Heart left ventricle (tissue), 16 donors: ENCODE measurements at regions not wholly inside any gene's neighbourhood (a gene's known extent, or its start where the extent isn't known, plus 50 kb on each side); places are given as distances from the start of the nearest gene placed in this dataset.
"Not testable (repeated sequence)": the region's sequence is repeated elsewhere in the genome, so short reads cannot be mapped to it uniquely, and the experiment has no call there.

Source experiments
- ATAC-seq, 4 donors: fragments of 200-7000 bp; cut with Tn5 transposase; one replicate each; pipeline ENCODE4 v1.9.1; 2020 to 2022; ENCODE audit warnings: moderate library complexity in 4 of 4, mild to moderate bottlenecking in 3 of 4, moderate number of reproducible peaks in 1 of 4
- DNase-seq, 5 donors: peaks; one replicate each; pipeline ENCODE4 v3.0.0-alpha.2; 2020
- H3K27ac ChIP-seq, 12 donors: fragments of 200-600 bp; sonication (generic) in 4 of 12; one replicate each; pipeline versions ENCODE4 v1.5.0 to v1.8.0; 2016 to 2022; ENCODE audit warnings: mild to moderate bottlenecking in 2 of 12
- H3K27me3 ChIP-seq, 9 donors: fragments of 200-600 bp; sonication (generic) in 2 of 9; one replicate each; pipeline versions ENCODE4 v1.5.1 to v1.8.0; 2016 to 2022; ENCODE audit warnings: mild to moderate bottlenecking in 3 of 9
- H3K36me3 ChIP-seq, 9 donors: fragments of 200-600 bp; sonication (generic) in 2 of 9; one replicate each; pipeline versions ENCODE4 v1.5.0 to v1.8.0; 2018 to 2022; ENCODE audit warnings: mild to moderate bottlenecking in 2 of 9
- H3K4me1 ChIP-seq, 12 donors: fragments of 200-600 bp; sonication (generic) in 4 of 12; one replicate each; pipeline versions ENCODE4 v1.5.0 to v1.8.0; 2016 to 2022; ENCODE audit warnings: mild to moderate bottlenecking in 3 of 12
- H3K4me3 ChIP-seq, 12 donors: fragments of 200-600 bp; sonication (generic) in 4 of 12; one replicate each; pipeline versions ENCODE4 v1.5.0 to v1.8.0; 2017 to 2022; ENCODE audit warnings: mild to moderate bottlenecking in 9 of 12, moderate library complexity in 4 of 12
- H3K9me3 ChIP-seq, 12 donors: fragments of 200-600 bp; sonication (generic) in 4 of 12; one replicate each; pipeline versions ENCODE4 v1.5.0 to v1.8.0; 2016 to 2022; ENCODE audit warnings: mild to moderate bottlenecking in 1 of 12
- CTCF ChIP-seq, 12 donors: fragments of 200-600 bp; sonication (generic) in 4 of 12; IDR thresholded peaks; one replicate each; pipeline versions ENCODE4 v1.5.0 to v1.8.0; 2018 to 2022; ENCODE audit warnings: antibody characterized with exemption in 12 of 12, mild to moderate bottlenecking in 5 of 12
- POLR2A ChIP-seq, 2 donors: fragments of 450-650 bp; IDR thresholded peaks; one replicate each; pipeline ENCODE4 v1.6.1; 2017; ENCODE audit warnings: antibody characterized with exemption in 2 of 2, mild to moderate bottlenecking in 2 of 2, moderate library complexity in 2 of 2
- WGBS, 4 donors: extraction: QIAGEN DNeasy Blood & Tissue Kit in 2 of 4; methylation state at CpG; one replicate each; pipeline versions ENCODE4 v1.1.5 to v1.1.7; 2013 to 2018; 5-methylcytosine and 5-hydroxymethylcytosine counted together
- intact Hi-C, 10 donors: fragments of 100-400 bp; cut with DNase I; formaldehyde crosslinking; loops; one replicate each; pipeline versions ENCODE4 v1.11.1 to v1.14.2; 2022
- donor health status: ischemic (EF 13 %, LVEDD 7.1; RV severe dilation, severe dysfunction).
- donor health status: healthy with polysubstance abuse.
- donor health status: DM: no; HTN: yes; CAD: no.
- donor health status: DM: no; HTN: no; CAD: no.
- donor health status: ischemic (EF 25% LVEDD 6.9; RV normal size, moderate dysfunction).
- donor health status: ischemic (EF 25% LVEDD 5.7; RV mildly dilated, moderate dysfunction).
- donor health status: healthy.
- donor health status: DM: yes; HTN: yes; CAD: no.
- donor health status: ischemic (EF 35%, LVEDD 5.7; RV mildly dilated, moderate dysfunction).
- donor health status: nonischemic (EF 11% LVEDD 7.7; RV severe dilation, severe dysfunction).
- donor health status: DM: yes; HTN: yes; CAD: no.
- donor health status: PGD.
- donor health status: ischemic (EF 29% LVEDD 5.4; RV normal size, mild dysfunction).
- donor health status: nonischemic (EF 23%, LVEDD 6.1; RV moderate dilation, normal function).

GRCh38 chr1:116297495-116298212 is 75.4 kb upstream of the ATP1A1 start:
- peak in 1 of 4 donors; percentile 45 for ATAC-seq
- no peak overlapping the region for H3K4me3 ChIP-seq
- WGBS, 4 donors: 92 to 96% (median 94%) methylated on average over 14 to 18 of the region's 18 CpGs
- no peaks in the 10 kb centered on the region for H3K4me1 ChIP-seq
- peaks cover 0 to 6% (median 0%) of the 10 kb centered on the region in 12 donors for H3K9me3 ChIP-seq
- H3K36me3 ChIP-seq: no peaks in the 10 kb centered on the region
- DNase-seq: no peak
- H3K27me3 ChIP-seq: no peaks in the 10 kb centered on the region
- no peak overlapping the region for H3K27ac ChIP-seq
- intact Hi-C loops: no loop called here
- TF ChIP-seq CTCF (IDR thresholded peaks at IDR 0.05) (no peak), POLR2A (IDR thresholded peaks at IDR 0.05) (no peak)

- DNase-seq, H3K27me3 ChIP-seq, H3K4me3 ChIP-seq: not testable (repeated sequence)
Observed at GRCh38 chr1:116298213-116298579, 74.8 kb upstream of the ATP1A1 start.

GRCh38 chr1:116298746-116299145 is 74.3 kb upstream of the ATP1A1 start:
- no peak for ATAC-seq
- Histone ChIP-seq H3K27me3 (no peaks in the 10 kb centered on the region), H3K27ac (no peak overlapping the region), H3K4me1 (no peaks in the 10 kb centered on the region), H3K36me3 (no peaks in the 10 kb centered on the region), H3K9me3 (peaks cover 0 to 6% (median 0%) of the 10 kb centered on the region in 12 donors), H3K4me3 (no peak overlapping the region)
- intact Hi-C loops: no loop called here
- TF ChIP-seq POLR2A (IDR thresholded peaks at IDR 0.05) (no peak), CTCF (IDR thresholded peaks at IDR 0.05) (no peak)
- WGBS, 4 donors: 86 to 93% (median 92%) methylated on average over 4 of the region's 4 CpGs
- no peak for DNase-seq

More at GRCh38 chr1:116298213-116298579, 74.8 kb upstream of the ATP1A1 start:
- ATAC-seq, H3K4me1 ChIP-seq, intact Hi-C loops, H3K9me3 ChIP-seq, H3K36me3 ChIP-seq, H3K27ac ChIP-seq: not testable (repeated sequence)
- 83 to 91% (median 90%) methylated on average over 5 to 15 of the region's 15 CpGs for WGBS, 4 donors

- Histone ChIP-seq H3K9me3 (peaks cover 0 to 6% (median 0%) of the 10 kb centered on the region in 12 donors), H3K27me3 (no peaks in the 10 kb centered on the region), H3K27ac (no peak overlapping the region), H3K4me1 (no peaks in the 10 kb centered on the region), H3K36me3 (no peaks in the 10 kb centered on the region), H3K4me3 (no peak overlapping the region)
- DNase-seq (no peak), ATAC-seq (no peak)
- TF ChIP-seq CTCF (IDR thresholded peaks at IDR 0.05) (no peak), POLR2A (IDR thresholded peaks at IDR 0.05) (no peak)
- 48 to 71% (median 60%) methylated on average over 1 of the region's 1 CpG for WGBS, 4 donors
- intact Hi-C loops: no loop called here
Observed at GRCh38 chr1:116299248-116299647, 73.8 kb upstream of the ATP1A1 start.

GRCh38 chr1:116302281-116302680 is 70.8 kb upstream of the ATP1A1 start:
- intact Hi-C loops: loop anchor here in 1 of 10 donors (10.0 kb wide), 1 partner anchor 53 kb away; no protein-coding TSS in a partner anchor
- no peaks in the 10 kb centered on the region for H3K27me3 ChIP-seq
- ATAC-seq (no peak), DNase-seq (no peak)
- H3K36me3 ChIP-seq: no peaks in the 10 kb centered on the region
- H3K9me3 ChIP-seq: peaks cover 0 to 11% (median 0%) of the 10 kb centered on the region in 12 donors
- WGBS, 4 donors: 85 to 91% (median 88%) methylated on average over 1 of the region's 1 CpG
- no peaks in the 10 kb centered on the region for H3K4me1 ChIP-seq
- no peak overlapping the region for H3K4me3 ChIP-seq
- TF ChIP-seq CTCF (IDR thresholded peaks at IDR 0.05) (no peak), POLR2A (IDR thresholded peaks at IDR 0.05) (no peak)
- H3K27ac ChIP-seq: no peak overlapping the region
